Cardiac septum (tissue), 1 donor: ENCODE measurements at regions not wholly inside any gene's neighbourhood (a gene's known extent, or its start where the extent isn't known, plus 50 kb on each side); places are given as distances from the start of the nearest gene placed in this dataset.

Experiments used
- DNase-seq: peaks from one replicate; pipeline ENCODE4 v3.0.0-alpha.2; 2020; ENCODE audit warnings: low spot score
- intact Hi-C: fragments of 100-400 bp; cut with DNase I; formaldehyde crosslinking; loops from one replicate; pipeline ENCODE4 v1.14.0; 2022
- donor health status: DM: no; HTN: no; CAD: no.

DNA sequence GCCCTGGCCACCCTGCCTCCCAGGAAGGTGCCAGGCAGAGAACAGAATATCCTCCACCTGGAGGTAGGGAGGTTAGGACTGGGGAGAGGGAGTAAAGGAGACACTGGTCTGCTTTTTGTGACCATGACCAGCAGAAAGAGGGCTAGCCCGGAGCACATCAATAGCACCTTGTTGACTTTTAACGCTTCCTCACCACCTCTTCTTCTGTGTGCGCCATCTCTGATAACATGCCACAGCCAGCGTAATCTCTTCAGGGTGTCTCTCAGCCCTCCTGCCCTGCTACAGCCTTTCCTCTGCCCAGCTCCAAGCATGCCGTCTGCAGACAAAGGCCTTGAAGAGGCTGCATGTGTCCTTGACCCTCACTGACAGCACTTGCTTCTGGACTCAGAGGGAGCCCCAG lies 50.9 kb upstream of the GJA5 start:
- DNase-seq = no peak
- intact Hi-C loops = no loop called here

DNA sequence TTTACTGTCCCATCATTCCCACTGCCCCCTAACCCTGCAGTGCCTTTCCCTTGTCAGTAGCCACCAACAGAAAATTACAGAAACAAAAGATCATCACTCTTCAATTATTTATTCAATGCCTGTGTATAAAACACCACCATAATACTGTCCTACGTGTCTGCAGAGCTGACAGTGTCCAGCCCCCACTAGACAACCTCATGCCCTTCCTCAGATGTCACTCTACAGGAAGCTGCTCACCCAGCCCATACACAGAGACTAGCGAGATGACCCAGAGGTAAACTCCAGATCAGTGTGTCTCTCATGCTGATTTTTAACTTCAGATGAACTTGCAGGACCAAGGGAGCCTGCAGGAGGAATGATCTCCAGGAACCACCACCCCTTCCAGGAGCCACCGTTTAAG lies 51.3 kb upstream of the GJA5 start:
- intact Hi-C loops = no loop called here
- DNase-seq = no peak

DNA sequence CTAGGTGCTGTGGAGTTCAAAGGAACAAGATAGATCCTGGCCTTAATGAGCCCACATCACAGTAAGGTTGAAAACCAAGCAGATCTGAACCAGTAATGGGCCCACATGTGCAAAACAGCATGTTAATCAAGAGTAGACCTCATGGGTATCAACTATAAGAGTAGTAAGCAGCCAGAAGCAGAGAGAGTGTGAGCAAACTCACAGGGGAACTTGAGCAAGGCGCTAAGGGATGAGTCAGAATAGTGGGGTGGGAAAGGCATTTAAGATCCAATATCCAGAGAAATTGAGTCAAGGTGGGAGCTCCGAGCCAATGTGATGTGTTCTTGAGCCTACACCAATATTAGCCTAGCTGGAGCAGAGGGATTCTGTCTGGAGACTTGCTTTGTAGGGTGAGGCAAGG lies 52.4 kb upstream of the GJA5 start:
- no peak for DNase-seq
- intact Hi-C loops = no loop called here

DNA sequence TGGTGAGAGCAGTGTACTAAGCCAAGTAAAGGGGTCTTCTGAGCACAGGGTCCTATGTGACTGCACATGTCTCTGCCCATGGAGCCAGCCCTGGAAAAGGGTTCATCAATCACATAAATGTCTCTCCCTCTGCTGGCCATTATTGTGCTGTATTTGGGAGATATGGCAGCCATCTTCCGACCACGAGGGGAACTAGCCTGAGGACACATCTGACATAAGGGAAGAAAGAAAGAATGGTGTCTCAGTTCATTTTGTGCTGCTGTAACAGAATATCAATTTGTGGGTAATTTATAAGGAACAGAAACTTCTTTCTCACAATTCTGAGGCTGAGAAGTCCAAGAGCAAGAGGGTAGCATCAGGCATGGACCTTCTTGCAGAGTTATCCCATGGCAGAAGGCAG lies 55.1 kb upstream of the GJA5 start:
- DNase-seq = no peak
- intact Hi-C loops = no loop called here

DNA sequence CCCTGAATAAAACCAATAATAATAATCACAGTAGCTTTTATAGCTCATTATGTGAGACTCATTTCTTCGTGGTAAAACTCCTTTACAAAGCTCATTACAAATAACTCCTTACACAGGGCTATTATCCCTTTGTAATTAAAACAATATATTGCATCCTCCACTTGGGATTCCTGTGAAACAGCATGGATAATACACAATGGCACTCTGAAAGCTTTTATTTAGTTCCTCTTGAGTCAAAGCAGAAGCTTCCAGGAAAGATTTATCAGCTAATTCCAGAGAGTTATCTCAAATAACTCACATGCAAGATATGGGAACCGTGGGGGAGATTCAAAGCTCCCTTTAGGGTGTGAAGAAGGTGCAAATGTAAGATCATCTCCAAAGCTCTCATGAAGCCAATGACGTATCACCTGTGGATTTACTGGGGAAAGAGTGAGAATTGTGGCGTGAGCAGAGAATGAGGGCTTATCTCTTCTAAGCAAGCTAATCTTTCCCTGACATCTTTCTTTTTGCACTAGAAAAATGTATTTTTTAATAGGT lies 60.4 kb upstream of the GJA5 start:
- DNase-seq = no peak
- intact Hi-C loops = loop anchor here (2.0 to 5.0 kb wide), 2 partner anchors 82 to 99 kb away; no protein-coding TSS in a partner anchor

DNA sequence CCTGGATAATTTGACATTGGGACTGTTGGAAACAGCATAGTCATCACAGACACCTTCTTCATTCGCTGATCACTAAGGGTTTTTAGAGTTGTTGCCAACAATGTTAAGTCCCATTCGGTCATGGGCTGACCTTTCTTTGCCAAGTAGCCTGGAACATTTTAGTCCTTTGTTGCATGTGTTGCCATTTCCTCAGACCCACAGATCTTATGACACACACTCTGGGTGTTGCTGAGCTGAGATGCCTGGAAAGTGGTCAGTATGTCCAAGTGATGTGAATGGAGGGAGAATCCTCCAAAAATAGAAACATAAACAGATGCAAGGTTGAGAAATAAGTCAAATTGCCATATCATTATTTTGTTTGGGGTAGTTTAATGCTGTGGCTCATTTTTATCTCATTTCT lies 61.5 kb upstream of the GJA5 start:
- DNase-seq = no peak
- intact Hi-C loops = loop anchor here (2.0 to 5.0 kb wide), 2 partner anchors 83 to 100 kb away; no protein-coding TSS in a partner anchor

DNA sequence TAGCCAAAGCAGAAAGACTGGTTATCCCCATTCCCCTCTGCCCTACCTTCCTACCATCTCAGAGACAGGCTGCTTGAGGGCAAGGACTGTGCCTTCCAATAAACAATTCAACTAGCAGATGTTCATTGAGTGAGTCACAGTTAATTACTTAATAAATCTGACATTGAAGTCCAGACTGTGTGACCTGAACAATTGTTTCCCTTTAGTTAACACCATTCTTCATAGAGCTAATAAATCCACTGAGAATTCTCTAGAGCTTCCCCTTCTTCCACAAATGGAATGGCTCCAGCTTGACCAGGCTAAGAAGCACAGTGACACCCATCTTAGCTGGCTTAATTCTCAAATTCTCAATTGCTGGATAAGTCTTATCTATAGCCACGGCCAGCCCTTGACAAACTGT lies 61.9 kb upstream of the GJA5 start:
- intact Hi-C loops = loop anchor here (5.0 kb wide), 1 partner anchor 100 kb away; no protein-coding TSS in a partner anchor
- no peak for DNase-seq

DNA sequence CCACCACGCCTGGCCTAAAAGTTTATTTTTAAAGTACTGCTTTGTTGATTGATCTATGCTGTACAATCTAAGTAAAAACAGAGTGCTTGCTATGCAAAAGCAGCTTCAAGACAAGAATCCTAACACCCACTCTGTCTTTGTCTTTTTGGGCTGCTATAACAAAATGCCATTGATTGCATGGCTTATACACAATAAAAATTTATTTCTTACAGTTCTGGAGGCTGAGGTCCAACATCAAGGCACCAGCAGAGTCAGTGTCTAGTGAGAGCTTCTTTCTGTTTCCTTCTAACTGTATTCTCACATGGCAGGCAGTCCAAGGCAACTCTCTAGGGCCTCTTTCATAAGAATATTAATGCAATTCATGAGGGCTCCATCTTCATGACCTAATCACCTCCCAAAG lies 63.6 kb upstream of the GJA5 start:
- intact Hi-C loops = loop anchor here (5.0 kb wide), 1 partner anchor 102 kb away; no protein-coding TSS in a partner anchor
- no peak for DNase-seq

DNA sequence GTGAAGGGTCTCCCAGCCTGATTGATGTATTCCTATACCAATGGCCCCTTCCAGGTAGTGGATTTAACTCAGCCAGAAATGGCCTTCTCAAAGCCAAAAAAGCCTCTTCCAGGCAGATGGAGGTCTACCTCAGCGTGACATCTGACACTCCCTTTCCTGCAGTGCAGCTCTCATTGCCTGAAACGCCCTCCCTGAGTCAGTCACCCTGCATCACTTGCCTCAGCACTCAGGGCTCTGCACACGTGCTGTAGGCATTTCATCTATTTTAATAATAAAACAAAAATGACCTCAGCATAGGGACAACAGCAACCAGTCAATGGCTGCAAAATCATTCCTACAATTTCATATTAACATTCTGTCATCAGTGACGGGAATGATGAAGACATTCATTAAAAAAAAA lies 64.4 kb upstream of the GJA5 start:
- no peak for DNase-seq
- intact Hi-C loops = loop anchor here (5.0 kb wide), 1 partner anchor 102 kb away; no protein-coding TSS in a partner anchor

DNA sequence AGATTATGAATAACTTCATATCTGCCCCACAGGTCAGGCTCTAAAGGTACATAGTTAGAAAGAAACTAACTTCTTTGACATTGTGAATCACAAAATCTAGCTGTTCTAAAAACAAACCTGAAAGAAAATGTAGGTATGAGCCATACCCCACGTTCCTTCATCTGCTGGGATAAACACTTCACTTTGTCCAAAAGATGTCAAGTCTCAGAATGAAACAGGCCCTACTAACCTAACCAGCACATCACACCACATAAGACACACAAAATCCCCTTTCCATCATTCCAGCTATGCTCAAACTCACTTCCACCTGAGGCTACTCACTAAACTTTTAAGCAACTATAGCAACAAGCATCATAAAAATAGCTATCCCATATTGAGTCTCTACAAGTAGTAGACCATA lies 65.2 kb upstream of the GJA5 start:
- intact Hi-C loops = no loop called here
- no peak for DNase-seq

DNA sequence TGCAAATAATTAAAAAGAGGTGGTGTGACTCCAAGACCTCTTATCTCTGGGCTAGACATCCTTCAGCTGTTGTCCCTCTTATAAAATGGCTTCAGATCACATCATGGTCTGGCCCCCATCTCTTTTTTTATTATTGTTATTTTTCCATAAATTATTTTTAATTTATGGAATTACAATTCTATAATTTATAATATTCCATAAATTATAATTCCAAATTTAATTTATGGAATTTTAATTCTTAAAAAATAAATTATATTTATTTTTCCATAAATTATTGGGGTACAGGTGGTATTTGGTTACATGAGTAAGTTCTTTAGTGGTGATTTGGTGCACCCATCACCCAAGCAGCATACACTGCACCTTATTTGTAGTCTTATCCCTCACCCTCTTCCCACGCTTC lies 65.9 kb upstream of the GJA5 start:
- DNase-seq = no peak
- intact Hi-C loops = no loop called here

DNA sequence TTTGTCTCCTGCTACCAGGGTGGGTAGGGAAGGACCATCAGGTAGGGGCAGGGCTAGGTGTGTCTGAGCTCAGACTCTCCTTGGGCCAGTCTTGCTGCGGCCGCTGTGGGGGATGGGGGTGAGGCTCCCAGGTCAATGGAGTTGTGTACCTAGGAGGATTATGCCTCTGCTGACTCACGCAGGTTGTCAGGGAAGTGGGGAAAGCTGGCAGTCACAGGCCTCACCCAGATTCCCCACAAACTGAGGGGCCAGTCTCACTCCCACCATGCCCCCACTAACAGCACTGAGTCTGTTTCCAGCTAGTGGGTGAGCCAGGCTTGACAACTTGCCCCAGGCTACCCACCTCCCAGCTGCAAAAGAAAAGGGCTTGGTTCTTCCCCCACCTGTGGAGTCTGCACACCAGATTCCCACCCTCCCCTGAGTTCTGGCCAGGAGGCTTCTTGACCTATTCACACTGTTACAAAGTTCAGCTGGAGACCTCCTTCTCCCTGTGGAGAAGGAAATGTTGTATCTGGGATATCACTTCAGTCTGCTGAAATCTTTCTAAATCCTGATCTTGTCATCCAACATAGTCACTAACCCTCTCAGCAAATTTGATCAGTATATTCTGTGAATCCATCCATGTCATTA lies 69.2 kb upstream of the GJA8 start:
- no peak for DNase-seq
- intact Hi-C loops = no loop called here

DNA sequence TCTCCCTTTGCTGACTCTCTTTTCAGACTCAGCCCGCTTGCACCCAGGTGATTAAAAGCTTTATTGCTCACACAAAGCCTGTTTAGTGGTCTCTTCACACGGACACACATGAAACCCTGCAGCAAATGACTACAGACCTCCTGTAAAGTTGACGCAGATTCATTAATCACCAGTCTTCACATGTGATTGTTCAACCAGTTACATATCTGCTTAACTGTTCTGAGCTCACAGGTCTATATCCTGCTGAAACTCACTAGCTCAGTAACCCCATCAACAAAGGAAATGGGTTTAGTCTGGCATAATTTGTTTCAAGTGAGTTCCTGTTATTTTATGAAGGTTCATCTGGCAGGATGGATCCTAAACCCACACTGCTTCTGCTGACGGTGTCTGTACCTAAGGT lies 68.4 kb upstream of the GJA8 start:
- DNase-seq = no peak
- intact Hi-C loops = no loop called here

DNA sequence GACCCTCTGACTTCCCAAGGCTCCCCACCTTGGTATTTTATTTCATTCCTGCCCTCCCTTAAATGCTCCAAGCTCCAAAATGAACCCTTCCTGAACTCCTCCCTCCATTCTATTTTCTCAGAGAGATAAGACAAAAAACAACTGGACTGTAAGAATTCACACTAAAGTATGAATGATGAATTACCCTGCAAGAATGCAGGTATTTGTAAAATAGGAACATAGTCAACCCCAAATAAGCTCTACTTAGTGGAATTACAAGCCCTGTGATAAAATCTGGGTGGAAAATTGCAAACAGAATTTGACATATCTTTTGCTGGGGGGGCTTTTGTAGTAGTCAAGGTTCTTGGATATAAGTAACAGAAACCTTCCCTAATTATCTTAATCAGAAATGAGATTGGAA lies 67.8 kb upstream of the GJA8 start:
- no peak for DNase-seq
- intact Hi-C loops = no loop called here

DNA sequence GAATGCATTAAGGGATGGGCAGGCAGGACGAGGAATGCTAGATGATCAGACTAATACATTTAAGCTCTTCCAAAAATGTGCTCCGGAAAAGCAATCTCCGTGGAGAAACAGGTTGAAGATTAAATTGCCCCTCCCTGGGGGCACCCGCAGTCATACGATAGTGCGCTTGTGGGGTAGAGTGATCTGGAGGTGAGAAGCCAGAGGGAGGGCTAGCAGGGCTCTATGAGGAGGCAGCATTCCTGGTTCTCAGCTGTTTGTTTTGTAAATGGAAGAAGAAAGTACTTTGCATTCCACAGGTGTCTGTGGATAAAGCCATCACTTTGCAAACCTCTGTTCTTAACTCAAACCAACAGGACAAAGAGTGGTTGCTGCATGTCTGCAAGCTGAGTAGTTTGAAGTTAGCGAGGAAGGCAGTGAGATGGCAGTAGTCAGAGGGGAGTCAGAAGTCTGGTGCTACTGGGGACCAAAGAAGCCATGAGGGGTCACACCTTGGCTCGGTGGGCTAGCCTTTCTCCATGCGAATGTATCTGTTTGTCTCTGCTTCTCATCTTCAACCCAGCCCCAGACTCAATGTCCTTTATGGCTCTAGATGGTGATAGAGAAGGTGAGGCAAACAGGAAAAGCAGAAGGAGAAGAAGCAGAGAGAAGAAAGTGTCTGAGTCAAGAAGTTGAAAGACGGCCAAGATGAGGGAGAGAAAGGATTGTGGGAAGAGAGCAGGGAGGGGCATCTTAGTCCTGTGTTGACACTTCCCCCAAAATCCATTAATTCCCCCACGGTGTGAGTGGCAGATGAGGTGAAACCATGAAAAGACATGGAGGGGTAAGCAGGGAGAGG lies 65.2 kb upstream of the GJA8 start:
- DNase-seq = no peak
- intact Hi-C loops = no loop called here

DNA sequence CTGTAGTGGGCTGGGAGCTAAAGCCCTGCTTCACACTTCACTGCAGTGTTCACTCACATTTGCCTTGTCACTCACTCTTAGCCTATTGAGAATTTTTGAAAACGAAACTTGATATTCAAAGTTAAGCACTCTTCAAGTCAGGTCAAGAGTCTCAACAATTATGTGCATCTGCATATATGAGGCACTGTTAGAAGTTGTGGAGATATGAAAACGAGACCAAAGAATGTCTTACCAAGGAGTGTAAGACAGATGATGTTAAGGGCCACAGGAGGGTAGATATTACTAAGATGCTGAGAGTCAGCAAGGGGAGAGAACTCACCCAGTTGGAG lies 64.7 kb upstream of the GJA8 start:
- intact Hi-C loops = no loop called here
- no peak for DNase-seq

DNA sequence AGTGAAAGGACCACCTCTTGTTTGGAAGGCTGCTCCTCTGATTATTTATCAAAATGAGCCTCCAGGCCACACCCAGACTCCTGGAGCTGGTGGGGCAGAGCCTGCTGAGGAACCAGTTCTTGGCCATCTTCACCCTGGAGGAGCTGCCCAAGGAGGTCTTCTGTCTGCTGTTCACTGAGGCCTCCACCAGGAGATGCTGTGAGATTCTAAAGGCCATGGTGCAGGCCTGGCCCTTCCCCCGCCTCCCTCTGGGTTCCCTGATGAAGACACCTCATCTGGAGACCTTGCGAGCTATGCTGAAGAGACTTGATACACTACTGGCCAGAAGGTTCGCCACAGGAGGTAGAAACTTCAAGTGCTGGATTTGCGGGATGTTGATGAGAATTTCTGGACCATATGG lies 61.7 kb upstream of the GJA8 start:
- no peak for DNase-seq
- intact Hi-C loops = no loop called here

DNA sequence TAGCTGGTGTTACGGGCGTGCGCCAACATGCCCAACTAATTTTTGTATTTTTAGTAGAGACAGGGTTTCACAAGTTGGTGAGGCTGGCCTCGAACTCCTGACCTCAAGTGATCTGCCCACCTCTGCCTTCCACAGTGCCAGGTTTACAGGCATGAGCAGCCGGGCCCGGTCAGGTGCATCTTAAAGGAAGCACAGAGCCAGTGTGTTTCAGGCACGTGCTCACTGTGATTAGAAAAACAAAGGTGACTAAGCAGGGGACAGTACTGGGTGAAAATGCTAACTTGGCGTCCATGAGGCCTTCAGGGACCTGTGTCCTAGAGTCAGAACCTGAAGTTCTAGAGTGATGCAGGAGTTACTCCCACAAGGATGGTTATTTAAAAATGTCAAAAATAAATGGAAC lies 60.0 kb upstream of the GJA8 start:
- intact Hi-C loops = no loop called here
- DNase-seq = no peak

DNA sequence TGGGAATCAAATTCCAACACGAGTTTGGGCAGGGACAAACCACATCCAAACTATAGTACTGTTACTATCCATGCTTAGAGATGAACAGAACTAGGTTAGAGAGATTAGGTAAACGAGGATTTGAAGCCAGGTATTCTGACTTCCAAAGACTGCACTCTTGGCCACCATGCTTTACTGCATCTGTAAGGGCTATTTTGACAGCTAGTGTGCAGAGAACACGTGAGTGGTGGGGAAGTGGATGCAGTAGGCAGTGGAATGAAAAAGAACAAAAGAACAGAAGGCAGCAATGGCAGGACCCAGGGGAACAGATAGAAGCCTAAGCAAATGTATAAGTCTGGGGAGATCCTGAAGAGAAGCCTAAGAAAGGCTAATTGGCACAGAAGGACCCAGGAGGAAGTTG lies 59.1 kb upstream of the GJA8 start:
- intact Hi-C loops = no loop called here
- no peak for DNase-seq

DNA sequence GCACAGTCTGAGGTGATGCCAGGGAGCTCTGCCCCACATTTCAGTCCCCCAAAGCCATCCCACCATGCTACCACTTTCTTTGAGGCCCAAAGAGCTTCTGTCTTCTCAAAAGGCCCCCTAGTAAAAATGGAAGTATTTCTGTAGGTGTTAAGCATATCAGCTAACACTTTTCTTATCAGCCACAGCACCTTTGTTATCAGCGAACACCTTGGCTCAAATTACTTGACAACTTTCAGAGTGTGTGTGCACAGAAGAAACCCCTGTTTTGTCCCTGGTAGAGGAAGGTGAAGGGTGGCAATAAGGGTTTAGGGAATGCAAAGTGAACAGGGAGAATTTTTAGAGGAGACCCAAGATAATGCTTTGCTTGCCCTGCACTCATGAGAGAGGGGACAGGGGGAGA lies 54.8 kb upstream of the GJA8 start:
- DNase-seq = no peak
- intact Hi-C loops = no loop called here
